Spleen (tissue), 11 donors: ENCODE measurements at regions not wholly inside any gene's neighbourhood (a gene's known extent, or its start where the extent isn't known, plus 50 kb on each side); places are given as distances from the start of the nearest gene placed in this dataset.

Experiments used
- DNase-seq: peaks from one replicate; pipeline ENCODE4 v3.0.0-alpha.2; 2020
- H3K27ac ChIP-seq, 8 donors: fragments of 200-600 bp; sonication (generic) in 7 of 8; 1 replicate in 4 of 8; 2 replicates in 4 of 8; pipeline versions ENCODE4 v1.5.0 to v1.8.0; 2016 to 2021; ENCODE audit warnings: inconsistent platforms in 4 of 8, mild to moderate bottlenecking in 4 of 8, moderate library complexity in 1 of 8
- H3K27me3 ChIP-seq, 7 donors: fragments of 200-600 bp; sonication (generic) in 6 of 7; replicated peaks in 1 of 7; 1 replicate in 4 of 7; 2 replicates in 3 of 7; pipeline versions ENCODE4 v1.5.0 to v1.8.0; 2016 to 2021; ENCODE audit warnings: inconsistent platforms in 3 of 7, mild to moderate bottlenecking in 1 of 7
- H3K36me3 ChIP-seq, 6 donors: fragments of 200-600 bp; sonication (generic) in 5 of 6; 1 replicate in 4 of 6; 2 replicates in 2 of 6; pipeline versions ENCODE4 v1.5.0 to v1.8.0; 2016 to 2021; ENCODE audit warnings: inconsistent platforms in 2 of 6
- H3K4me1 ChIP-seq, 6 donors: fragments of 200-600 bp; sonication (generic) in 5 of 6; 1 replicate in 3 of 6; 2 replicates in 3 of 6; pipeline versions ENCODE4 v1.5.0 to v1.8.0; 2016 to 2021; ENCODE audit warnings: inconsistent platforms in 3 of 6
- H3K4me3 ChIP-seq, 8 donors: fragments of 200-600 bp; sonication (generic) in 7 of 8; 1 replicate in 4 of 8; 2 replicates in 4 of 8; pipeline versions ENCODE4 v1.5.0 to v1.8.0; 2016 to 2021; ENCODE audit warnings: inconsistent platforms in 4 of 8, mild to moderate bottlenecking in 4 of 8, moderate library complexity in 2 of 8
- H3K9me3 ChIP-seq, 8 donors: fragments of 200-600 bp; sonication (generic) in 7 of 8; 1 replicate in 4 of 8; 2 replicates in 4 of 8; pipeline versions ENCODE4 v1.5.0 to v1.8.0; 2016 to 2021; ENCODE audit warnings: inconsistent platforms in 4 of 8
- CTCF ChIP-seq, 11 experiments: fragments of 200-600 bp in 7 of 11; fragments of 450-650 bp in 4 of 11; sonication (generic) in 4 of 11; IDR thresholded peaks in 8 of 11; conservative IDR thresholded peaks in 3 of 11; 1 replicate in 7 of 11; 2 replicates in 4 of 11; pipeline versions ENCODE4 v1.4.0 to v1.8.0; 2016 to 2021; ENCODE audit warnings: antibody characterized with exemption in 11 of 11, inconsistent platforms in 4 of 11, mild to moderate bottlenecking in 1 of 11
- POLR2A ChIP-seq, 3 donors: fragments of 450-650 bp; IDR thresholded peaks; one replicate each; pipeline ENCODE4 v1.5.1; 2017; ENCODE audit warnings: antibody characterized with exemption in 3 of 3, mild to moderate bottlenecking in 1 of 3
- POLR2AphosphoS5 ChIP-seq, 3 donors: sonication (generic); formaldehyde crosslinking; IDR thresholded peaks; one replicate each; pipeline ENCODE4 v1.5.1; 2017; ENCODE audit warnings: antibody characterized with exemption in 3 of 3
- WGBS, 5 donors: extraction: QIAGEN DNeasy Blood & Tissue Kit in 3 of 5; methylation state at CpG; one replicate each; pipeline versions ENCODE4 v1.1.5 to v1.1.7; 2013 to 2018; 5-methylcytosine and 5-hydroxymethylcytosine counted together
- intact Hi-C: fragments of 100-400 bp; cut with DNase I; formaldehyde crosslinking; loops from one replicate; pipeline ENCODE4 v1.15.0; 2023; ENCODE audit warnings: low total_unique reads
- donor health status: healthy with polysubstance abuse.
- donor health status: DM: no; HTN: no; CAD: no; lungs with moderate emphysema.
- donor health status: DM: no; HTN: no; CAD: no.
- donor health status: Bipolar disorder and iron deficiency.
- donor health status: healthy.
- donor health status: DM: no; HTN: no; CAD: no.
- donor health status: DM: yes; HTN: yes; CAD: no.

DNA sequence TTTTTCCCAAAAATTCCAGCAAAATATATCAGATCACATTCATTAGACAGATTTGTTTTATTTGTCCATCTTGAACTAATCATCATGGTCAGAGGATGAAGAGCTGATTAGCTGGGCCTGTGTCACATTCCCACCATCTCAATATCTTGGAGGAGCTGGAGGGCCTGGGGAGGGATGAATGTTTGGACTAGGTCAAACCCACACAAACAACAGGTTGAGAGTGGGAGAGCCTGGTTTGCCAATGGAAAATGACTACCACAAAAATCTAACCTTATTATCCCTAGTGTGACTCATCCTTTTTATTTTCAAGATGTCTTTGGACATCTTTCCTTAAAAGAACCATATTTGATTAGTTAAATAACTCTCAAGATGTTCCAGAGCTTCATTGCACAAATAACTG is 242.4 kb downstream of the OGFRL1 start:
- Histone ChIP-seq H3K9me3 (no peaks in the 10 kb centered on the region), H3K27me3 (no peaks in the 10 kb centered on the region), H3K36me3 (no peaks in the 10 kb centered on the region), H3K4me3 (no peak overlapping the region), H3K27ac (no peak overlapping the region), H3K4me1 (peaks cover 0 to 9% (median 0%) of the 10 kb centered on the region in 6 donors)
- TF ChIP-seq CTCF (IDR thresholded peaks at IDR 0.05 in 8 of 11, conservative IDR thresholded peaks at IDR 0.05 in 3 of 11), result no peak
- TF ChIP-seq POLR2AphosphoS5 (IDR thresholded peaks at IDR 0.05), result no peak
- TF ChIP-seq POLR2A (IDR thresholded peaks at IDR 0.05), result no peak
- no peak for DNase-seq
- intact Hi-C loops, result loop anchor here (10.0 kb wide), 1 partner anchor 554 kb away; no protein-coding TSS in a partner anchor

DNA sequence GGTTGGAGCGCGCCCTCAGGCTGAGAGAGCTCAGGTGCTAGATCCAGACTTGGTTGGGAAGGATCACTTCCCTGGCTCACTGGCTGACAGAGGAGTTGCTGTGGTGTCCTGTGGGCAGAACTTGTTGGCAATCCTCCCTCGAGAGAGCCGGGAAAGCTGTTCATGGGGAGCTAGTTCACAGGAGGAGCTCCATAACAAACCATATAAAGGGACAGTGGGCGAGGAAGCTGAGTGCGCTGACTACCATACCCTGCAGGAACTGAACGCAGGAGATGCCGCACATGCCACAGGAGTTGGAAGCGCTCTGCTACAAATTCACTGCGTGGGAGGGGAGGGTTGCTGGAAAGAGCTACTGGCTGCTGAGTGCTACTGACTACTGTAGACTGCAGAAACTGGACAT is 243.2 kb downstream of the OGFRL1 start:
- Histone ChIP-seq H3K27ac (no peak overlapping the region), H3K4me3 (no peak overlapping the region), H3K27me3 (no peaks in the 10 kb centered on the region), H3K36me3 (no peaks in the 10 kb centered on the region), H3K4me1 (peaks cover 0 to 9% (median 0%) of the 10 kb centered on the region in 6 donors), H3K9me3 (no peaks in the 10 kb centered on the region)
- TF ChIP-seq POLR2AphosphoS5 (IDR thresholded peaks at IDR 0.05), result no peak
- TF ChIP-seq POLR2A (IDR thresholded peaks at IDR 0.05), result no peak
- TF ChIP-seq CTCF (IDR thresholded peaks at IDR 0.05 in 8 of 11, conservative IDR thresholded peaks at IDR 0.05 in 3 of 11), result no peak
- intact Hi-C loops, result loop anchor here (10.0 kb wide), 1 partner anchor 553 kb away; no protein-coding TSS in a partner anchor
- WGBS, 5 donors, result 79 to 94% (median 92%) methylated on average over 10 of the region's 10 CpGs
- no peak for DNase-seq

DNA sequence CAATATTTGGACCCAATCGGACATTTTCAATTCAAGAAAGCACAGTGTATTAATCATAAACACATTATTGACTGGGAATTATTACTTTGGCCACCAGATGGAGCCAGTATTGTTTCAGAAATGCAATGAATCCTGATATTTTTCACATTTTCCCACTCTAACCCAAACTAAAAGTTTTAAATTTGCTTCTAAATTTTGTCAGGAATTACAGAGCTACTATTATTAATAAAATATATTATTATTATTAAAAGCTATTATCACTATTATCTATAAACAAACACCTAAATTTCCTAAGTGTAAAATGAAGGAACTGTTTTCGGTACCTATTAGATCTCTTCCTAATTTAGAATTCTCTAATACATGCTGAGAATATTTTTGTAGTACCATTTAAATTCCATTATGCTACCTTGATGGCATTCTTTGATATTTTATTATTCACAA is 245.3 kb downstream of the OGFRL1 start:
- DNase-seq, result no peak
- Histone ChIP-seq H3K9me3 (no peaks in the 10 kb centered on the region), H3K27ac (no peak overlapping the region), H3K4me3 (no peak overlapping the region), H3K4me1 (no peaks in the 10 kb centered on the region), H3K36me3 (no peaks in the 10 kb centered on the region), H3K27me3 (no peaks in the 10 kb centered on the region)
- 68 to 77% (median 71%) methylated on average over 2 of the region's 2 CpGs for whole genome bisulfite sequencing, 5 donors
- TF ChIP-seq CTCF (IDR thresholded peaks at IDR 0.05 in 8 of 11, conservative IDR thresholded peaks at IDR 0.05 in 3 of 11) (peak in 8 of 11 experiments; percentile 22 to 58 (median 44)), POLR2A (IDR thresholded peaks at IDR 0.05) (no peak)
- intact Hi-C loops, result loop anchor here (10.0 kb wide), 1 partner anchor 551 kb away; no protein-coding TSS in a partner anchor

DNA sequence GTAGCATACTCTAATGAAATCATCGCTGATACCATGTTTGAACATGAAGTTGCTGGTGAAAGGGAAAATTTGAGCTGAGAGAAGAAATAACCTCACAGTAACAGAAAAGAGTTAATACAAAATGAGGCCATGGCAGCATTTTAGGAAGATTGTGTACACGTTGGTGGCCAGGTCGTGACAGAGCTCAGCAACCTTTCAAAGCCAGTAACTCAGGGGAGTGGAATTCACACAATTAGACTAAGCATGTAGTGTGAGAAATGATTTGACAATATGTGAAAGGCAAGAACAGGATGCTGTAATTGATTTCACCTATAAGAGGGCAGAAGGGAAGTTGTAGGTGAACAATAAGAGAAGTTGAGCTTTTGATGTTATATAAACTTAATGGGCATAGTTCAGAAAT is 246.3 kb downstream of the OGFRL1 start:
- H3K27me3 ChIP-seq, result no peaks in the 10 kb centered on the region
- no peaks in the 10 kb centered on the region for H3K4me1 ChIP-seq
- H3K9me3 ChIP-seq, result no peaks in the 10 kb centered on the region
- no peak overlapping the region for H3K4me3 ChIP-seq
- intact Hi-C loops, result loop anchor here (10.0 kb wide), 1 partner anchor 550 kb away; no protein-coding TSS in a partner anchor
- no peak for DNase-seq
- H3K27ac ChIP-seq, result no peak overlapping the region
- TF ChIP-seq POLR2AphosphoS5 (IDR thresholded peaks at IDR 0.05) (no peak), POLR2A (IDR thresholded peaks at IDR 0.05) (no peak), CTCF (IDR thresholded peaks at IDR 0.05 in 8 of 11, conservative IDR thresholded peaks at IDR 0.05 in 3 of 11) (no peak)
- 65 to 71% (median 67%) methylated on average over 3 of the region's 3 CpGs for WGBS, 5 donors
- H3K36me3 ChIP-seq, result no peaks in the 10 kb centered on the region
